ENCODE measurements at regions not wholly inside any gene's neighbourhood (a gene's known extent, or its start where the extent isn't known, plus 50 kb on each side); places are given as distances from the start of the nearest gene placed in this dataset.

GRCh38 chr11:69388210-69388609 is 93.3 kb upstream of the LINC01488 start:
- TF ChIP-seq PATZ1 (tag by site-specific recombination; IDR thresholded peaks at IDR 0.05) (no peak), CTCF (tag by site-specific recombination; IDR thresholded peaks at IDR 0.05) (no peak), ZNF48 (tag by site-specific recombination; IDR thresholded peaks at IDR 0.05) (no peak), ZBTB8A (tag by site-specific recombination; IDR thresholded peaks at IDR 0.05) (no peak), REST (tag by site-specific recombination; IDR thresholded peaks at IDR 0.05) (no peak), ZNF214 (tag by site-specific recombination; IDR thresholded peaks at IDR 0.05; ENCODE audit: borderline replicate concordance) (no peak)

Data from HEK293 (cell line).